Erythroblast (primary cell): ENCODE measurements at regions not wholly inside any gene's neighbourhood (a gene's known extent, or its start where the extent isn't known, plus 50 kb on each side); places are given as distances from the start of the nearest gene placed in this dataset.

Source experiments
- GATA1 ChIP-seq: IDR thresholded peaks from 2 replicates; pipeline ENCODE4 v1.6.1; 2011; ENCODE audit warnings: low read depth, mild to moderate bottlenecking, control low read depth, low read length, moderate library complexity
- POLR2A ChIP-seq: IDR thresholded peaks from 2 replicates; pipeline ENCODE4 v1.6.1; 2011; ENCODE audit warnings: mild to moderate bottlenecking, low read length

DNA sequence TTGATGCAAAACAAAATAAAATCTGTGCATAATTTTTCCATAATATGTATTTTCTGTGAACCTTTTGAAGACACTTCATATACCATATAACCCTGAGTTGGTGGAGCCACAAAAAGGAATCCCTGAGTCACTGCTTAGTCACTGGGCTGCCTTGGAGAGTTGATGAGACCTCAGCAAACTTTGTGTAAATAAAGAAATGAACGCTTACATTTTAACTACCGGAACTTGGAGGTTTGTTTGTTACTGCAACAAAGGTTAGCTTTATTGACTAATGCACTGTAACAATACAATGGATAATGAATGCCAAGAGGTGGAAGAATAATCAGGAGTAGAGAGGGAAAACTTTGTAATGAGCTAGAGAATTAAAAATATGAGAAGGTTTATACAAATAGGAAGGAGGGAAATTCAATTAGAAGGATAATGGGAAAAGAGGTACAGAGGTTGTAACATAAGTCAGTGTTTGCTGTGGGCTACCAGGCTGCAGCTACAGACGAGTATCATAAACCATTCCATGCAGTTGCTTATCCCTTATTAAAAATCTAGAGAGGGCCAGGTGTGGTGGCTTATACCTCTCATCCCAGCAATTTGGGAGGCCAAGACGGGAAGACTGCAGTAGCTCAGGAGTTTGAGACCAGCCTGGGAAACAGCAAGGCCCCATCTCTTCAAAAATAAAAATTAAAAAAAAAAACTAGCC is 1042.1 kb downstream of the TYW1 start:
- TF ChIP-seq POLR2A (no peak), GATA1 (no peak)
